ENCODE measurements at regions not wholly inside any gene's neighbourhood (a gene's known extent, or its start where the extent isn't known, plus 50 kb on each side); places are given as distances from the start of the nearest gene placed in this dataset.
"Not testable (repeated sequence)": the region's sequence is repeated elsewhere in the genome, so short reads cannot be mapped to it uniquely, and the experiment has no call there.

- H3K36me3 ChIP-seq = no peaks in the 10 kb centered on the region
- H3K27ac ChIP-seq = no peak overlapping the region
- H3K4me3 ChIP-seq (ENCODE audit: low read depth, low read length) = no peak overlapping the region
- no peak for TF ChIP-seq CTCF (IDR thresholded peaks at IDR 0.05; ENCODE audit: low read depth, low read length)
- H3K27me3 ChIP-seq (ENCODE audit: insufficient read depth, low read depth, severe bottlenecking) = peaks cover 64% of the 10 kb centered on the region
- peaks cover 6% of the 10 kb centered on the region for H3K9me3 ChIP-seq (ENCODE audit: severe bottlenecking)
- DNase-seq = no peak
Measured at GRCh38 chr15:25245801-25246622, 192.8 kb downstream of the UBE3A start.

- Histone ChIP-seq H3K4me3 (ENCODE audit: low read depth, low read length) (no peak overlapping the region), H3K27ac (no peak overlapping the region), H3K27me3 (ENCODE audit: insufficient read depth, low read depth, severe bottlenecking) (peaks cover 64% of the 10 kb centered on the region), H3K9me3 (ENCODE audit: severe bottlenecking) (peaks cover 7% of the 10 kb centered on the region), H3K36me3 (no peaks in the 10 kb centered on the region)
- peak; percentile 2 for DNase-seq
- no peak for TF ChIP-seq CTCF (IDR thresholded peaks at IDR 0.05; ENCODE audit: low read depth, low read length)
Measured at GRCh38 chr15:25246641-25247406, 192.0 kb downstream of the UBE3A start.

- H3K9me3 ChIP-seq (ENCODE audit: severe bottlenecking) = peaks cover 9% of the 10 kb centered on the region
- DNase-seq = no peak
- no peak overlapping the region for H3K4me3 ChIP-seq (ENCODE audit: low read depth, low read length)
- H3K27ac ChIP-seq = no peak overlapping the region
- TF ChIP-seq CTCF (IDR thresholded peaks at IDR 0.05; ENCODE audit: low read depth, low read length) = no peak
- H3K36me3 ChIP-seq = no peaks in the 10 kb centered on the region
- peaks cover 60% of the 10 kb centered on the region for H3K27me3 ChIP-seq (ENCODE audit: insufficient read depth, low read depth, severe bottlenecking)
Measured at GRCh38 chr15:25247407-25248038, 191.3 kb downstream of the UBE3A start.

GRCh38 chr15:25248087-25248486, 190.7 kb downstream of the UBE3A start:
- H3K4me3 ChIP-seq (ENCODE audit: low read depth, low read length); H3K36me3 ChIP-seq; DNase-seq; H3K9me3 ChIP-seq (ENCODE audit: severe bottlenecking); H3K27ac ChIP-seq: not testable (repeated sequence)
- H3K27me3 ChIP-seq (ENCODE audit: insufficient read depth, low read depth, severe bottlenecking) = peaks cover 54% of the 10 kb centered on the region

- TF ChIP-seq CTCF (IDR thresholded peaks at IDR 0.05; ENCODE audit: low read depth, low read length) = no peak
- Histone ChIP-seq H3K9me3 (ENCODE audit: severe bottlenecking) (peaks cover 8% of the 10 kb centered on the region), H3K4me3 (ENCODE audit: low read depth, low read length) (no peak overlapping the region), H3K27me3 (ENCODE audit: insufficient read depth, low read depth, severe bottlenecking) (peaks cover 52% of the 10 kb centered on the region), H3K27ac (no peak overlapping the region), H3K36me3 (no peaks in the 10 kb centered on the region)
- DNase-seq = no peak
Measured at GRCh38 chr15:25248583-25249235, 190.1 kb downstream of the UBE3A start.
